NCI-H2227 treated with DMSO at 0.1 percent for 48 hours (cell line): ENCODE measurements at regions not wholly inside any gene's neighbourhood (a gene's known extent, or its start where the extent isn't known, plus 50 kb on each side); places are given as distances from the start of the nearest gene placed in this dataset.
"Not testable (repeated sequence)": the region's sequence is repeated elsewhere in the genome, so short reads cannot be mapped to it uniquely, and the experiment has no call there.

Source experiments
- DNase-seq: peaks from one replicate; lab custom pipeline; 2025; lab: John Stamatoyannopoulos, UW

- DNase-seq: no peak
Measured at GRCh38 chr5:118552146-118552545, 436.2 kb downstream of the DTWD2 start.

DNA sequence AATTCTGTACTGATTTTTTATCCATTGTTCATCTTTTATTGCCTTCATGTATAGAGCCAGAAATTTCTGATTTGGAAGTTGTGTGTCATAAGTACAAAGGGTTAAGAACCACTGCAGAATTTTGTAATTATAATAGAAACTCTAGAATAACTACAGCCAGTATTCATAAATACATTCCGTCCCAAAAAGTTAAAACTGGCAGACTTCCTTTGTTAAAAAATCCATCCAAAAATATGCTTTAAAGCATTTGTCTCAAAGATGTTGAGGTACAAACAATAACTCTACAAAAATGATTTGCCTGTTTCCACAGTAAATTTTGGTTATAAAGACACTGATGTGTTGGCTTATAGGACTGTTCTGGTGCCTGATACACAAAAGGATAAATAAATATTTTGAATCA lies 436.6 kb downstream of the DTWD2 start:
- DNase-seq: no peak

- DNase-seq: no peak
Measured at GRCh38 chr5:118551031-118551430, 437.3 kb downstream of the DTWD2 start.

GRCh38 chr5:118548761-118549720 lies 439.3 kb downstream of the DTWD2 start:
- no peak for DNase-seq

- no peak for DNase-seq
Measured at GRCh38 chr5:118545470-118545869, 442.9 kb downstream of the DTWD2 start.

DNA sequence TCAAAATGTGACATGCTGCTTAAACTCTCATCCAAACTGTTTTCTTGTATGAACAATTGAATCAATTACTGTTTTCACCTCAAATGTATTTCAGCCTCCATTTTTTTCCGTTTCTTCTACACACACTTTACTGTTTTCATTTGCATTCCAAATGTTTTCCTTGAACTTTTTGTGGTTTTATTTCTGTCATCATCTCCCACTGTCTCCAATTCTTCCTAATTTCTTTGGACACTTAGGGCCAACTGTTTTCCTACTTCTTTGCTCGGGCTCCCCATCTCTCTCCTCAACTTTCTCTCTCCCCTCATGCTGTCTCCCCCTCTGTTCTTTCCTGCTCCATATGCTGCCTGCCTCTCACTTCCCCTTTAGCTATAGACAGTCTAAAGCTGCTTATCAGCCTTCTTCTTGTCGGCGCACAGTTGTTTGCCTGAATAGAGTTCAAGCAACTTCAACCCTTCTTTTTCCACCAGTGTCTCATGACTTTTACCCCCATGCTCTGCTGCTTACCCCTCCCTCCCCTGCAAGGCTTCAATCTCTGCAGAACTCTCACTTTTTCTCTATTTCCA lies 443.4 kb downstream of the DTWD2 start:
- DNase-seq: no peak

- DNase-seq: no peak
Measured at GRCh38 chr5:118533923-118534322, 454.4 kb downstream of the DTWD2 start.

DNA sequence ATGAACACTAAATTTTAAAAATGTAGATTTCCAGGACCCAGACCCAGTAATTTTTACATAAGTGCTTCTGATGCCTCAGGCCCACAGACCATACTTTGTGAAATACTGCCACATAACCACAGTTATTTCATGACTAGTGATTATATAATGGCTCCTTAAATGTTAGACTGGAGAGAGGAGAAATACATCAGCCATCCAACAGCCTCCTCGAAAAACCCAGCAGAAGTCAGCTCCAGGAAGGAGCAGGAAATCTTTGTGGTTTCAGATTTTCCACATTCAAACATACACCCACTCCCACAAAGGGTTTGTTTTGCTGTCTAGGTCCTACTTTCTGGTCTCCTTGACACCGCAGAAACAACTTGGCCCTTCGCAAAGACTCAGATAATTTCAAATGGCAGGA lies 455.2 kb downstream of the DTWD2 start:
- DNase-seq: no peak

- no peak for DNase-seq
Measured at GRCh38 chr5:118531276-118531675, 457.1 kb downstream of the DTWD2 start.

GRCh38 chr5:118529361-118530144 lies 458.8 kb downstream of the DTWD2 start:
- no peak for DNase-seq

GRCh38 chr5:118522626-118523025 lies 465.7 kb downstream of the DTWD2 start:
- no peak for DNase-seq

GRCh38 chr5:118520771-118521415 lies 467.5 kb downstream of the DTWD2 start:
- DNase-seq: no peak

GRCh38 chr5:118519466-118519865 lies 468.9 kb downstream of the DTWD2 start:
- DNase-seq: no peak

DNA sequence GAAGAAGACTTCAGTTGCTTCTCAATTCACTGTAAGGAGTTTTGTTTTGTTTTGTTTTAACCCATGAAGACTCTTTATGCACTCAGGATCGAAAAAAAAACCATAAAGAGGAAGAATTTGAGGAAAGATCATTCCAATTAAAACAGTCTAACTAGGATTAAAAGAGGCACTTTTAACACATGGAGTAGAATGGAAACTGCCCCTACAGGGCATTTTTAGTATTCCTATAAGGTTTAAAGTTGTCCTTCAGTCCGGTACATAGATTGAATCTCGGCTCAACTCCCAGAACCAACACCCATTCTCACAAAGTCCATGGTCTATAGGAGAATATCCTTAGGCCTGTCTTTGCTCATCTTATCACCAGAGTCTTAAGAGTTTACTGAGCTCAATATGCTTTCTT lies 469.6 kb downstream of the DTWD2 start:
- DNase-seq: no peak

- no peak for DNase-seq
Measured at GRCh38 chr5:118511846-118512245, 476.5 kb downstream of the DTWD2 start.

GRCh38 chr5:118506217-118506852 lies 482.0 kb downstream of the DTWD2 start:
- DNase-seq: no peak

DNA sequence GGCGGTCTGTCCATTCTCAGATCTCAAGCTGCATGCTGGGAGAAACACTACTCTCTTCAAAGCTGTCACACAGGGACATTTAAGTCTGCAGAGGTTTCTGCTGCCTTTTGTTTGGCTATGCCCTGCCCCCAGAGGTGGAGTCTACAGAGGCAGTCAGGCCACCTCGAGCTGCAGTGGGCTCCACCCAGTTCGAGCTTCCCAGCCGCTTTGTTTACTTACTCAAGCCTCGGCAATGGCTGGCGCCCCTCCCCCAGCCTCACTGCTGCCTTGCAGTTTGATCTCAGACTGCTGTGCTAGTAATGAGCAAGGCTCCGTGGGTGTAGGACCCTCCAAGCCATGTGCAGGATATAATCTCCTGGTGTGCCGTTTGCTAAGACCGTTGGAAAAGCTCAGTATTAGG lies 486.1 kb downstream of the DTWD2 start:
- not testable (repeated sequence) for DNase-seq

DNA sequence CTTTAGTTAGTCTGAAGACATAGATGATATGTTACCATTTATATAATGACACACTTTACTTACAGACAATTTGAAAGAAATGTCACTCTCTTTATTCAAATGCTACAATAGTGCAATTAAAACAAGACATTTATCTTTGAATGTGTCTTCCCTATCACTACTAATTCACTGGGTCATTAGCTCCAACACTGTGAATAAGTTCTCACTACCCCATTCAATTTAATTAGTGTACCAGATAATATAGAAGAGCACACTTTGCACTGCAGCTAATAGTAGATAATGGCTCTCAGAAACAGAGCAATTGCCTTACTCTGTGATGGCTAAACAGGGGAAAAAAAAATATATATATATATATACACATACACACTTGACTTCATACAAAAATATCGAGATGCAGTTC lies 497.0 kb downstream of the DTWD2 start:
- no peak for DNase-seq

DNA sequence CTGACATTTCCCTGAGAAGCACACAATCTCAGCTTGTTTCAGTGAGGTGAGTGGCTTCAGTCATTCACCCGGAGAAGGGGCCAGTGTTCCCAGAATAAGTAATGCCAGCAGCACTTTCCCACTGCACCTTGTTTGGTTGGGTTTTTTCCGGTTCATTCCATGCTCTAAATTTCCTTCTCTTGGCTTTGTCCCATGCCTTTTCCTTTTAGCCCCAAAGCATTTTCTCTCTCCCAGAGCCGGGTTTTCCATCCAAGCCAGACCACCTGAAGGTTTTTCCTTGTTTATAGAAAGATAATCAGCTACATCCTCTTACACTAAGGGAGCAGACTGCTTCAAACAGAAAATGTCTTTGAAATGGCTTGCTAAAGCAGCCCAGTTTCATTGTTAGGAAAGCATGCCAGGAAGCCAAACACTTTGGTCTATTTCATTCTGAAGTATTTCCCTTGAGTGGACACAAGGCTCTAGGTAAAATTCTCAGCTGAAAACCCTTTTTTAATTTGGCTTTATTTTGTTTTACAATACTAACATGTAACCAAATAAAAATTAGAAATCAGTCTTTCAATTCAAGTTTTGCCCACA lies 501.6 kb downstream of the DTWD2 start:
- DNase-seq: no peak

GRCh38 chr5:118479285-118479684 lies 509.1 kb downstream of the DTWD2 start:
- DNase-seq: no peak

DNA sequence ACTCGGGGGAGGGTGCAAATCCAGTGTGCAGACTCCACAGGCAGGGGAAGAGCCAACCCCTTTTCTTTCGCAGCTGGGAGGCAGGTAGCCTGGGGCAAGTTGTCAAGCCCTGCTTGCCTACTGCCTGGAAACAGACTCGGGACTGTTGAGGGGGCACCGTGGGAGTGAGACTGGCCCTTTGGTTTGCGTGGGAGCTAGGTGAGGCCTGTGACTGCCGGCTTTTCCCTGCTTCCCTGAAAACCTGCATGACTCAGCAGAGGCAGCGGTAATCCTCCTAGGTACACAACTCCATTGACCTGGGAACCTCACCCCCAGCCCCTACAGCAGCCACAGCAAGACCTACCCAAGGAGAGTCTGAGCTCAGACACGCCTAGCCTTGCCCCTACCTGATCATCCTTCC lies 509.5 kb downstream of the DTWD2 start:
- DNase-seq: no peak
